ENCODE measurements at regions not wholly inside any gene's neighbourhood (a gene's known extent, or its start where the extent isn't known, plus 50 kb on each side); places are given as distances from the start of the nearest gene placed in this dataset.
"Not testable (repeated sequence)": the region's sequence is repeated elsewhere in the genome, so short reads cannot be mapped to it uniquely, and the experiment has no call there.

- TF ChIP-seq CTCF (conservative IDR thresholded peaks at IDR 0.05; ENCODE audit: low read length); EZH2phosphoT487 (IDR thresholded peaks at IDR 0.05; ENCODE audit: borderline replicate concordance): not testable (repeated sequence)
These were observed 312.6 kb upstream of the MCTP2 start for GRCh38 chr15:93918801-93919200.

Data from Loucy (cell line).